ENCODE measurements at regions not wholly inside any gene's neighbourhood (a gene's known extent, or its start where the extent isn't known, plus 50 kb on each side); places are given as distances from the start of the nearest gene placed in this dataset.

DNA sequence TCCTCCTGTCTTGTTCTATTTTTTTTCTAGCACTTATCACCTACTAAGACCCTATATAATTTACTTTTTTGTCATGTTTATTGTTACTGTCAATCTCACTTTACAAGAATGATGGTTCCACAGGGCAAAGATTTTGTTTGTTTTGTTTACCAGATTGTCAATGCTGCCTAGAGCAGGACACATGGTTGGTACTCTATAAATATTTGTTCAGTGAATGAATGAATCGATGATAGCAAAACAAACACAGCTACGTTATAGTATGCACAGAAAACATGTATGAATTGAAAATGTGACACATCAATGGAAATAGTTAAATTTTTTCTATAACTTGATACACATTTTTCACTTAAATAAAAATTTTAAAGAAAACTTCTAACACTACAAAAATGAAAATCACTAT is 67.1 kb upstream of the KRR1 start:
- Histone ChIP-seq H3K27me3 (ENCODE audit: insufficient read depth, low read length) (no peaks in the 10 kb centered on the region), H3K36me3 (ENCODE audit: insufficient read depth, low read length) (no peaks in the 10 kb centered on the region), H3K9me3 (ENCODE audit: low read depth, low read length) (no peaks in the 10 kb centered on the region), H3K27ac (ENCODE audit: low read depth, low read length) (no peak overlapping the region), H3K4me2 (ENCODE audit: insufficient read depth, low read length) (no peak overlapping the region), H3K4me3 (ENCODE audit: insufficient read depth, low read length) (no peak overlapping the region), H4K20me1 (ENCODE audit: insufficient read depth, low read length) (no peaks in the 10 kb centered on the region), H3K79me2 (ENCODE audit: insufficient read depth, low read length) (no peaks in the 10 kb centered on the region), H3K4me1 (ENCODE audit: insufficient read depth, low read length) (no peaks in the 10 kb centered on the region), H2AFZ (ENCODE audit: low read length) (no peak overlapping the region)
- no peak for DNase-seq (ENCODE audit: insufficient read length, low spot score, missing footprints)
- TF ChIP-seq, protein P1, sequence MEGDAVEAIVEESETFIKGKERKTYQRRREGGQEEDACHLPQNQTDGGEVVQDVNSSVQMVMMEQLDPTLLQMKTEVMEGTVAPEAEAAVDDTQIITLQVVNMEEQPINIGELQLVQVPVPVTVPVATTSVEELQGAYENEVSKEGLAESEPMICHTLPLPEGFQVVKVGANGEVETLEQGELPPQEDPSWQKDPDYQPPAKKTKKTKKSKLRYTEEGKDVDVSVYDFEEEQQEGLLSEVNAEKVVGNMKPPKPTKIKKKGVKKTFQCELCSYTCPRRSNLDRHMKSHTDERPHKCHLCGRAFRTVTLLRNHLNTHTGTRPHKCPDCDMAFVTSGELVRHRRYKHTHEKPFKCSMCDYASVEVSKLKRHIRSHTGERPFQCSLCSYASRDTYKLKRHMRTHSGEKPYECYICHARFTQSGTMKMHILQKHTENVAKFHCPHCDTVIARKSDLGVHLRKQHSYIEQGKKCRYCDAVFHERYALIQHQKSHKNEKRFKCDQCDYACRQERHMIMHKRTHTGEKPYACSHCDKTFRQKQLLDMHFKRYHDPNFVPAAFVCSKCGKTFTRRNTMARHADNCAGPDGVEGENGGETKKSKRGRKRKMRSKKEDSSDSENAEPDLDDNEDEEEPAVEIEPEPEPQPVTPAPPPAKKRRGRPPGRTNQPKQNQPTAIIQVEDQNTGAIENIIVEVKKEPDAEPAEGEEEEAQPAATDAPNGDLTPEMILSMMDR (IDR thresholded peaks at IDR 0.05; ENCODE audit: extremely low read depth, low read depth, low read length): no peak

DNA sequence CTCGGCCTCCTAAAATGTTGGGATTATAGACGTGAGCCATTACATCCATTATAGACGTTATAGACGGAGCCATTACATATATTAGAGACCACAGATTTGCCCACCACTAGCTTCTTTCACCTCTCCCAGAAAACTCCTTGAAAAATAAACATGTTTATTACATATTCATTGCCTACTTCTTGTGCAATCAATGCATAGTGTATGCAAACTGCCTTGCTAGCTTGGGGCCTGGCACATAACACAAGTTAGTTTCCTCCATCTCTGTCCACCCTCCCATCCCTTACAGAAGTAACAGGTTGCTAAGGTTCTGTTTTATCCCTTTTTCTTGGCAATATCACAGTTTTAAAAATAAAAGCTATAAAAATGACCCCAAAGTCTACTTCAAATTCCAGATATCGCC is 66.4 kb upstream of the KRR1 start:
- H2AFZ ChIP-seq (ENCODE audit: low read length): no peak overlapping the region
- TF ChIP-seq, protein P1 (IDR thresholded peaks at IDR 0.05; ENCODE audit: extremely low read depth, low read depth, low read length): no peak
- no peaks in the 10 kb centered on the region for H4K20me1 ChIP-seq (ENCODE audit: insufficient read depth, low read length)
- H3K27me3 ChIP-seq (ENCODE audit: insufficient read depth, low read length): no peaks in the 10 kb centered on the region
- H3K9me3 ChIP-seq (ENCODE audit: low read depth, low read length): no peaks in the 10 kb centered on the region
- H3K27ac ChIP-seq (ENCODE audit: low read depth, low read length): no peak overlapping the region
- no peak overlapping the region for H3K4me2 ChIP-seq (ENCODE audit: insufficient read depth, low read length)
- H3K36me3 ChIP-seq (ENCODE audit: insufficient read depth, low read length): no peaks in the 10 kb centered on the region
- H3K4me3 ChIP-seq (ENCODE audit: insufficient read depth, low read length): no peak overlapping the region
- H3K79me2 ChIP-seq (ENCODE audit: insufficient read depth, low read length): no peaks in the 10 kb centered on the region
- DNase-seq (ENCODE audit: insufficient read length, low spot score, missing footprints): no peak
- H3K4me1 ChIP-seq (ENCODE audit: insufficient read depth, low read length): no peaks in the 10 kb centered on the region

DNA sequence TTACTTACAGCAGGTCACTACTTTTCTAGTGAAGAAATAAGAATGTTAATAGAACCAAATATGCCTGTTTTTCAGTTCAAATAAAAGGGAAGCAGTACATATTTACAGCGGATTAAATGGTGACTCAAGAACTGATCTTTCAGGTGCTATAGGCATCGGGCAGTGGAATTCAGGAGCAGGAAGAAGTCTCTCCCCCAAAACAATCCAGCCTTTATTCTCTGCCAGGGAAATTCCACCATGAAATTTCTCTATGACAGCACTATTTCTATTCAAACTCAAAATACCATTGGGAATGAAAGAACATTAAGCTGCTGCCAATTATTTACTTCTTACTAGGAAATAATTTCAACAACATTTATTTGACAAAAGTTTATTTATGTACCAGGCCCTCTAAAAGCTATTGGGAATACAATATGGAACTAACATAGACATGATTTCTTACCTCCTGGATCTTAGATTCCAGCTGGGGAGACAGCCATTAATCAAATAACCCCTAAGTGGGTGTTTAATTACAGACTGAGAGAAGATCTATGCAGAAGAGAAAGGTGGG is 60.3 kb upstream of the KRR1 start:
- Histone ChIP-seq H4K20me1 (ENCODE audit: insufficient read depth, low read length) (no peaks in the 10 kb centered on the region), H2AFZ (ENCODE audit: low read length) (no peak overlapping the region), H3K9me3 (ENCODE audit: low read depth, low read length) (no peaks in the 10 kb centered on the region), H3K27me3 (ENCODE audit: insufficient read depth, low read length) (no peaks in the 10 kb centered on the region), H3K27ac (ENCODE audit: low read depth, low read length) (no peak overlapping the region), H3K79me2 (ENCODE audit: insufficient read depth, low read length) (no peaks in the 10 kb centered on the region), H3K4me1 (ENCODE audit: insufficient read depth, low read length) (peaks cover 6% of the 10 kb centered on the region), H3K36me3 (ENCODE audit: insufficient read depth, low read length) (no peaks in the 10 kb centered on the region), H3K4me2 (ENCODE audit: insufficient read depth, low read length) (no peak overlapping the region), H3K4me3 (ENCODE audit: insufficient read depth, low read length) (no peak overlapping the region)
- TF ChIP-seq, protein P1 (IDR thresholded peaks at IDR 0.05; ENCODE audit: extremely low read depth, low read depth, low read length): no peak
- no peak for DNase-seq (ENCODE audit: insufficient read length, low spot score, missing footprints)

DNA sequence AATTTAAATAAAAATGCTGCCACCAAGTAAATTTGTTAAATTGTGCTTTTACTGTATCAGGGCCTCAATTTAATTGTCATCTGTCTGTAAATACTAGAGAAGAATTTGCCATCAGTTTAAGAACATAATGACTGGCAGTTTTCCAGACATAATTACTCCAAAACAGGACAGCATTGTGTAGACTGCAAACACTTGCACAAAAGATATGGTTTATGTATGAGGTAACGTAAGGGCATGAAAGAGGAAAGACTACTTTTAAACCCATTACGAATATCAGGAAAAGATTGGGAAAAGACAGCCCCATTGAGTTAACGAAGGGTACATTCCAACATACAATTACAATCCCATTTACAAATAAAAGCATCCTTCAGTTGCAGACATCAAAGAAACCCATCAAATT is 59.8 kb upstream of the KRR1 start:
- no peaks in the 10 kb centered on the region for H3K27me3 ChIP-seq (ENCODE audit: insufficient read depth, low read length)
- H3K36me3 ChIP-seq (ENCODE audit: insufficient read depth, low read length): no peaks in the 10 kb centered on the region
- no peaks in the 10 kb centered on the region for H3K79me2 ChIP-seq (ENCODE audit: insufficient read depth, low read length)
- TF ChIP-seq, protein P1 (IDR thresholded peaks at IDR 0.05; ENCODE audit: extremely low read depth, low read depth, low read length): no peak
- H4K20me1 ChIP-seq (ENCODE audit: insufficient read depth, low read length): no peaks in the 10 kb centered on the region
- no peaks in the 10 kb centered on the region for H3K9me3 ChIP-seq (ENCODE audit: low read depth, low read length)
- H2AFZ ChIP-seq (ENCODE audit: low read length): no peak overlapping the region
- H3K4me1 ChIP-seq (ENCODE audit: insufficient read depth, low read length): peaks cover 6% of the 10 kb centered on the region
- H3K27ac ChIP-seq (ENCODE audit: low read depth, low read length): no peak overlapping the region
- no peak overlapping the region for H3K4me3 ChIP-seq (ENCODE audit: insufficient read depth, low read length)
- no peak for DNase-seq (ENCODE audit: insufficient read length, low spot score, missing footprints)
- H3K4me2 ChIP-seq (ENCODE audit: insufficient read depth, low read length): no peak overlapping the region
